GM23338 (cell line): ENCODE measurements at regions not wholly inside any gene's neighbourhood (a gene's known extent, or its start where the extent isn't known, plus 50 kb on each side); places are given as distances from the start of the nearest gene placed in this dataset.

Experiments
- ATAC-seq: fragments of 200-7000 bp; cut with Tn5 transposase; 3 replicates; pipeline ENCODE4 v1.9.1; 2020
- DNase-seq: peaks from one replicate; pipeline ENCODE4 v3.0.0-alpha.2; 2015; ENCODE audit warnings: low spot score
- H2AFZ ChIP-seq: fragments of 200-600 bp; sonication (generic); 2 replicates; pipeline ENCODE4 v1.8.0; 2016; ENCODE audit warnings: antibody characterized with exemption, mild to moderate bottlenecking, moderate library complexity
- H3F3A ChIP-seq: fragments of 200-600 bp; sonication (generic); replicated peaks from 2 replicates; pipeline ENCODE4 v1.8.0; 2017; ENCODE audit warnings: antibody characterized with exemption, mixed run types, low read depth
- H3K27ac ChIP-seq: fragments of 200-600 bp; sonication (generic); 2 replicates; pipeline ENCODE4 v1.6.1; 2016; ENCODE audit warnings: low read depth
- H3K27me3 ChIP-seq: fragments of 200-600 bp; sonication (generic); 2 replicates; pipeline ENCODE4 v1.8.0; 2016; ENCODE audit warnings: mild to moderate bottlenecking, mixed run types, moderate library complexity; ENCODE audit not compliant: insufficient read depth
- H3K36me3 ChIP-seq: fragments of 200-600 bp; sonication (generic); 2 replicates; pipeline ENCODE4 v1.8.0; 2016; ENCODE audit warnings: mild to moderate bottlenecking; ENCODE audit not compliant: insufficient read depth
- H3K4me1 ChIP-seq: fragments of 200-600 bp; sonication (generic); 2 replicates; pipeline ENCODE4 v1.8.0; 2016; ENCODE audit warnings: mild to moderate bottlenecking, moderate library complexity; ENCODE audit not compliant: insufficient read depth
- H3K4me2 ChIP-seq: fragments of 200-600 bp; sonication (generic); 2 replicates; pipeline ENCODE4 v1.7.1; 2017; ENCODE audit warnings: mixed run types
- H3K4me3 ChIP-seq: fragments of 200-600 bp; sonication (generic); 2 replicates; pipeline ENCODE4 v1.6.1; 2016; ENCODE audit warnings: mixed run types
- H3K79me2 ChIP-seq: fragments of 200-600 bp; sonication (generic); replicated peaks from 2 replicates; pipeline ENCODE4 v1.8.0; 2017; ENCODE audit warnings: mild to moderate bottlenecking; ENCODE audit not compliant: insufficient read depth
- H3K9me2 ChIP-seq: fragments of 200-600 bp; sonication (generic); 2 replicates; pipeline ENCODE4 v1.8.0; 2017; ENCODE audit not compliant: insufficient read depth
- H4K20me1 ChIP-seq: fragments of 200-600 bp; sonication (generic); replicated peaks from 2 replicates; pipeline ENCODE4 v1.8.0; 2017; ENCODE audit warnings: mild to moderate bottlenecking; ENCODE audit not compliant: insufficient read depth
- H3K27ac Mint-ChIP-seq: 2 replicates; pipeline ENCODE4 v1.8.0; 2020; ENCODE audit warnings: inconsistent platforms, mild to moderate bottlenecking, moderate library complexity, mixed read lengths
- H3K27me3 Mint-ChIP-seq: 3 replicates; pipeline ENCODE4 v1.8.0; 2022; ENCODE audit warnings: low read depth, mild to moderate bottlenecking, moderate library complexity, mixed read lengths, inconsistent platforms; ENCODE audit not compliant: insufficient read depth, poor library complexity
- H3K36me3 Mint-ChIP-seq: 3 replicates; pipeline ENCODE4 v1.8.0; 2021; ENCODE audit warnings: low read depth, mild to moderate bottlenecking, inconsistent platforms, moderate library complexity, mixed read lengths
- H3K4me1 Mint-ChIP-seq: 3 replicates; pipeline ENCODE4 v1.8.0; 2020; ENCODE audit warnings: mild to moderate bottlenecking, inconsistent platforms, mixed read lengths
- H3K4me3 Mint-ChIP-seq: 3 replicates; pipeline ENCODE4 v1.8.0; 2021; ENCODE audit warnings: moderate library complexity, mild to moderate bottlenecking, inconsistent platforms, mixed read lengths
- H3K9me3 Mint-ChIP-seq: 3 replicates; pipeline ENCODE4 v1.8.0; 2020; ENCODE audit warnings: moderate library complexity, mild to moderate bottlenecking, inconsistent platforms, mixed read lengths
- CREB1 ChIP-seq: fragments of 250-450 bp; sonication (Bioruptor Pico); IDR thresholded peaks from 2 replicates; pipeline ENCODE4 v1.5.0; 2020; ENCODE audit warnings: low read depth, mild to moderate bottlenecking, moderate library complexity
- CTCF ChIP-seq, 2 experiments: fragments of 200-600 bp in 1 of 2; sonication (generic) in 1 of 2; conservative IDR thresholded peaks; 2 replicates each; pipeline versions ENCODE4 v1.5.1 to v1.6.1; 2016 to 2017; ENCODE audit warnings: antibody characterized with exemption in 2 of 2, low read depth in 2 of 2, mild to moderate bottlenecking in 2 of 2, moderate library complexity in 1 of 2
- ETS1 ChIP-seq: IDR thresholded peaks from 2 replicates; pipeline ENCODE4 v1.6.1; 2016; ENCODE audit warnings: antibody characterized with exemption
- EZH2 ChIP-seq: fragments of 200-600 bp; sonication (generic); IDR thresholded peaks from one replicate; pipeline ENCODE4 v1.8.0; 2017; ENCODE audit warnings: antibody characterized with exemption, mild to moderate bottlenecking, low read depth; ENCODE audit not compliant: unreplicated experiment
- EZH2phosphoT487 ChIP-seq: fragments of 200-600 bp; sonication (generic); IDR thresholded peaks from one replicate; pipeline ENCODE4 v1.8.1; 2018; ENCODE audit warnings: antibody characterized with exemption; ENCODE audit not compliant: unreplicated experiment
- JUNB ChIP-seq: IDR thresholded peaks from one replicate; pipeline ENCODE4 v1.6.1; 2016; ENCODE audit warnings: antibody characterized with exemption; ENCODE audit not compliant: unreplicated experiment
- NANOG ChIP-seq: IDR thresholded peaks from 2 replicates; pipeline ENCODE4 v1.6.1; 2016; ENCODE audit warnings: antibody characterized with exemption, borderline replicate concordance
- POLR2AphosphoS5 ChIP-seq: IDR thresholded peaks from 2 replicates; pipeline ENCODE4 v1.6.1; 2016; ENCODE audit warnings: antibody characterized with exemption, low read depth
- REST ChIP-seq: IDR thresholded peaks from one replicate; pipeline ENCODE4 v1.6.1; 2018; ENCODE audit warnings: antibody characterized with exemption; ENCODE audit not compliant: unreplicated experiment
- STAT1 ChIP-seq: IDR thresholded peaks from one replicate; pipeline ENCODE4 v1.6.1; 2016; ENCODE audit warnings: antibody characterized with exemption; ENCODE audit not compliant: unreplicated experiment
- ZNF114 ChIP-seq: fragments of 250-450 bp; sonication (Bioruptor Pico); IDR thresholded peaks from 2 replicates; pipeline ENCODE4 v1.5.0; 2020; ENCODE audit warnings: mild to moderate bottlenecking, moderate library complexity
- ZNF331 ChIP-seq: fragments of 250-450 bp; sonication (Bioruptor Pico); IDR thresholded peaks from 2 replicates; pipeline ENCODE4 v1.5.0; 2020; ENCODE audit warnings: low read depth, mild to moderate bottlenecking, moderate library complexity
- TF ChIP-seq, protein P1 (sequence below): fragments of 250-450 bp; sonication (Bioruptor Pico); IDR thresholded peaks from 2 replicates; pipeline ENCODE4 v1.5.0; 2020; ENCODE audit warnings: mild to moderate bottlenecking, moderate library complexity

- H3K36me3 Mint-ChIP-seq = no peaks in the 10 kb centered on the region
- H3K36me3 ChIP-seq = no peaks in the 10 kb centered on the region
- H3K4me3 ChIP-seq = no peak overlapping the region
- peaks cover 4% of the 10 kb centered on the region for H3K27me3 Mint-ChIP-seq
- H2AFZ ChIP-seq = no peak overlapping the region
- H4K20me1 ChIP-seq = no peaks in the 10 kb centered on the region
- H3K9me3 Mint-ChIP-seq = no peaks in the 10 kb centered on the region
- no peaks in the 10 kb centered on the region for H3K79me2 ChIP-seq
- ATAC-seq (no peak), DNase-seq (no peak)
- TF ChIP-seq ZNF114 (CRISPR knock-in tag) (no peak), JUNB (no peak), ETS1 (no peak), EZH2phosphoT487 (no peak), CTCF (conservative IDR thresholded peaks at IDR 0.05; ENCODE audit: low read depth in 2 of 2) (no peak), NANOG (no peak), STAT1 (no peak), ZNF331 (CRISPR knock-in tag) (no peak), REST (no peak), POLR2AphosphoS5 (no peak), EZH2 (no peak), CREB1 (CRISPR knock-in tag) (no peak)
- TF ChIP-seq, protein P1, sequence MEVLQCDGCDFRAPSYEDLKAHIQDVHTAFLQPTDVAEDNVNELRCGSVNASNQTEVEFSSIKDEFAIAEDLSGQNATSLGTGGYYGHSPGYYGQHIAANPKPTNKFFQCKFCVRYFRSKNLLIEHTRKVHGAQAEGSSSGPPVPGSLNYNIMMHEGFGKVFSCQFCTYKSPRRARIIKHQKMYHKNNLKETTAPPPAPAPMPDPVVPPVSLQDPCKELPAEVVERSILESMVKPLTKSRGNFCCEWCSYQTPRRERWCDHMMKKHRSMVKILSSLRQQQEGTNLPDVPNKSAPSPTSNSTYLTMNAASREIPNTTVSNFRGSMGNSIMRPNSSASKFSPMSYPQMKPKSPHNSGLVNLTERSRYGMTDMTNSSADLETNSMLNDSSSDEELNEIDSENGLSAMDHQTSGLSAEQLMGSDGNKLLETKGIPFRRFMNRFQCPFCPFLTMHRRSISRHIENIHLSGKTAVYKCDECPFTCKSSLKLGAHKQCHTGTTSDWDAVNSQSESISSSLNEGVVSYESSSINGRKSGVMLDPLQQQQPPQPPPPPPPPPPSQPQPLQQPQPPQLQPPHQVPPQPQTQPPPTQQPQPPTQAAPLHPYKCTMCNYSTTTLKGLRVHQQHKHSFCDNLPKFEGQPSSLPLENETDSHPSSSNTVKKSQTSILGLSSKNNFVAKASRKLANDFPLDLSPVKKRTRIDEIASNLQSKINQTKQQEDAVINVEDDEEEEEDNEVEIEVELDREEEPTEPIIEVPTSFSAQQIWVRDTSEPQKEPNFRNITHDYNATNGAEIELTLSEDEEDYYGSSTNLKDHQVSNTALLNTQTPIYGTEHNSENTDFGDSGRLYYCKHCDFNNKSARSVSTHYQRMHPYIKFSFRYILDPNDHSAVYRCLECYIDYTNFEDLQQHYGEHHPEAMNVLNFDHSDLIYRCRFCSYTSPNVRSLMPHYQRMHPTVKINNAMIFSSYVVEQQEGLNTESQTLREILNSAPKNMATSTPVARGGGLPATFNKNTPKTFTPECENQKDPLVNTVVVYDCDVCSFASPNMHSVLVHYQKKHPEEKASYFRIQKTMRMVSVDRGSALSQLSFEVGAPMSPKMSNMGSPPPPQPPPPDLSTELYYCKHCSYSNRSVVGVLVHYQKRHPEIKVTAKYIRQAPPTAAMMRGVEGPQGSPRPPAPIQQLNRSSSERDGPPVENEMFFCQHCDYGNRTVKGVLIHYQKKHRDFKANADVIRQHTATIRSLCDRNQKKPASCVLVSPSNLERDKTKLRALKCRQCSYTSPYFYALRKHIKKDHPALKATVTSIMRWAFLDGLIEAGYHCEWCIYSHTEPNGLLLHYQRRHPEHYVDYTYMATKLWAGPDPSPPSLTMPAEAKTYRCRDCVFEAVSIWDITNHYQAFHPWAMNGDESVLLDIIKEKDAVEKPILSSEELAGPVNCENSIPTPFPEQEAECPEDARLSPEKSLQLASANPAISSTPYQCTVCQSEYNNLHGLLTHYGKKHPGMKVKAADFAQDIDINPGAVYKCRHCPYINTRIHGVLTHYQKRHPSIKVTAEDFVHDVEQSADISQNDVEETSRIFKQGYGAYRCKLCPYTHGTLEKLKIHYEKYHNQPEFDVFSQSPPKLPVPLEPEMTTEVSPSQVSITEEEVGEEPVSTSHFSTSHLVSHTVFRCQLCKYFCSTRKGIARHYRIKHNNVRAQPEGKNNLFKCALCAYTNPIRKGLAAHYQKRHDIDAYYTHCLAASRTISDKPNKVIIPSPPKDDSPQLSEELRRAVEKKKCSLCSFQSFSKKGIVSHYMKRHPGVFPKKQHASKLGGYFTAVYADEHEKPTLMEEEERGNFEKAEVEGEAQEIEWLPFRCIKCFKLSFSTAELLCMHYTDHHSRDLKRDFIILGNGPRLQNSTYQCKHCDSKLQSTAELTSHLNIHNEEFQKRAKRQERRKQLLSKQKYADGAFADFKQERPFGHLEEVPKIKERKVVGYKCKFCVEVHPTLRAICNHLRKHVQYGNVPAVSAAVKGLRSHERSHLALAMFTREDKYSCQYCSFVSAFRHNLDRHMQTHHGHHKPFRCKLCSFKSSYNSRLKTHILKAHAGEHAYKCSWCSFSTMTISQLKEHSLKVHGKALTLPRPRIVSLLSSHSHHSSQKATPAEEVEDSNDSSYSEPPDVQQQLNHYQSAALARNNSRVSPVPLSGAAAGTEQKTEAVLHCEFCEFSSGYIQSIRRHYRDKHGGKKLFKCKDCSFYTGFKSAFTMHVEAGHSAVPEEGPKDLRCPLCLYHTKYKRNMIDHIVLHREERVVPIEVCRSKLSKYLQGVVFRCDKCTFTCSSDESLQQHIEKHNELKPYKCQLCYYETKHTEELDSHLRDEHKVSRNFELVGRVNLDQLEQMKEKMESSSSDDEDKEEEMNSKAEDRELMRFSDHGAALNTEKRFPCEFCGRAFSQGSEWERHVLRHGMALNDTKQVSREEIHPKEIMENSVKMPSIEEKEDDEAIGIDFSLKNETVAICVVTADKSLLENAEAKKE (CRISPR knock-in tag) = no peak
- H3K4me1 ChIP-seq = no peaks in the 10 kb centered on the region
- no peak overlapping the region for H3K4me2 ChIP-seq
- H3K27ac Mint-ChIP-seq = no peak overlapping the region
- no peaks in the 10 kb centered on the region for H3K27me3 ChIP-seq
- H3K27ac ChIP-seq = no peak overlapping the region
- H3K9me2 ChIP-seq = 0 out of 2 replicates have a peak, but pooled peaks cover 3% of the 10 kb centered on the region
- H3F3A ChIP-seq = no peaks in the 10 kb centered on the region
- H3K4me3 Mint-ChIP-seq = no peak overlapping the region
- peaks cover 7% of the 10 kb centered on the region; the same call in 2 of the 3 replicates for H3K4me1 Mint-ChIP-seq
Observed at GRCh38 chr1:181352695-181353094, 130.6 kb upstream of the CACNA1E start.
